DMS114 treated with DMSO at 0.1 percent for 48 hours (cell line): ENCODE measurements at regions not wholly inside any gene's neighbourhood (a gene's known extent, or its start where the extent isn't known, plus 50 kb on each side); places are given as distances from the start of the nearest gene placed in this dataset.

ENCODE experiments used
- DNase-seq: peaks from one replicate; lab custom pipeline; 2025; ENCODE audit not compliant: unreplicated experiment; lab: John Stamatoyannopoulos, UW

DNA sequence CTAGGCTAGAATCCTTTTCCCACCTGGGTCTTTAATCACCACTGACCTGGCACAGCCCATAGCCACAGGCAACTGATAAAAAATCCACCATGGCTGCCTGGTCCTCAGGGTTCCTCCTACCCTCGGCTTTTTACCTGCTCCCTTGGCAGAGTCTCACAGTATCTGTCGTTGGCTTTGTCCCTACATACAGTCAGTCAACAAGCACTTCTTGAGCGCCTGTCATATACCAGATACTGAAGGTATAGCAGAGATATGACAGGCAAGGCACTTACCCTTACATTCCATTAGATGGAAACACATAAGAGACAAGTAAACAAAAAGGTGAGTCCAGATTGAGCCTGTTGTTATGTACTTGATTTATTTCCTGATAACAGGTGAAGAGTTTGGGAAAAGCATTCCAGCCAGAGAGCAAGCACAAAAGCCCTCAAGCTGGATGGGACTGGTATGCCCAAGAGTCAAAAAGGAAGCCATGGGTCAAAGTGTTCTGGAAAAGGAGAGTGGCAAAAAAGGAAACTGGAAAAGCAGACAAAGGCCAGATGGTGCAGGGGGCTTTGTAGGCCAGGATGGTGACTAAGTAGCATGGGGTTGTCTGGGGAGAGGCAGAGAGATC, 247.0 kb downstream of the CHD9NB start:
- DNase-seq, result no peak

DNA sequence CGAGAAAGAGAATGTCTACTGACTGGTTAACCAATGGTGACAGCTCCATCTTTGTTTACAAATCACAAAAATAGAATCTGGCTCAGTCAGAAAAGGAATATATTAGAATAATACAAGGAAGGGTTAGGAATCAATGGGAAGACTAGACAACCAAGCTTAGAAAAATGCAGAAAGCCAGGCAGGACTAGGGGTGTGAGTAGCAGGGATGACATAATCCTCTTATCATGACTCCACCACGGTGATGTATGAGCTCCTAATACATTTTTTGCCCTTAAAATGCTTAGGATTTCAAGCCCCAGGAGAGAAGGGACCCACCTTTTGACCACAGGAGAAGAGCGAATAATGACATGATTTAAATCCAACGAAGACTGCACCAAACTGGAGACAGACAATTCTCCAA, 252.3 kb downstream of the CHD9NB start:
- no peak for DNase-seq

DNA sequence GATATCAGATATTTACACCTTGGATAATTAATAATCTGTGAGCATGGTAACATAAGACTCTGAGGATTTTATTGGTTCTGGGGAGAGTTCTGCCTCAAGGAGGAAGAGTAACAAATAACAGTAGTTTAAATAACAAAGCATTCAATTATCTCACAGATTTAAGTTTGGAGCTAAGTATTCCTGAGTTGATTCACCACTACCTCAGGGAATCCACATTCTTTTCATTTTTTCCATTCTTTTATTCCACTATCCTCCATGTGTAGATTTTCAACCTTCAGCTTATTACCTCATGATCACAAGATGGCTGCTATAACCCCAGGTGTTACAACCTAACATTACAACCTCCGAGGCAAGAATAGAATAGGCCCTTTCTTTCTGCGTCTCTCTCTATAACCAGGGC, 252.2 kb upstream of the TOX3 start:
- DNase-seq, result no peak

DNA sequence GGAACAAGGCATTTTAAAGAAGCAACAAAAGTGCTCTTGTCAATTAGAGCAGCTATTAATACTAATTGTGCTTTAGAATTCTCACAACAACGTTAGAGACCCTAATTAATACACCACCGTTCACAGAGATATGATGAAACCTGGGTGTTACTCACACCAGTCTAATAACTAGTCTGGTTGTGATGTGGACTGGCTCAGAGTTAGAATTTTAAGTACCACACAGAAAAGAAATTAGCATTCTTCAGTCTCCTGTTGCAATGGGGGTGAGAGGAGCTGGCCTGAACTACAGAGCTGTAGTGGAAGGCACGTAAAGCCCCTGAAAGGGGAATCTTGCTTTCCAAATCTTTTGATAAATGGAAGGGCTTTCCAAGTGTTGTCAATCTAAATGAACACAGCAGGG, 240.8 kb upstream of the TOX3 start:
- no peak for DNase-seq

DNA sequence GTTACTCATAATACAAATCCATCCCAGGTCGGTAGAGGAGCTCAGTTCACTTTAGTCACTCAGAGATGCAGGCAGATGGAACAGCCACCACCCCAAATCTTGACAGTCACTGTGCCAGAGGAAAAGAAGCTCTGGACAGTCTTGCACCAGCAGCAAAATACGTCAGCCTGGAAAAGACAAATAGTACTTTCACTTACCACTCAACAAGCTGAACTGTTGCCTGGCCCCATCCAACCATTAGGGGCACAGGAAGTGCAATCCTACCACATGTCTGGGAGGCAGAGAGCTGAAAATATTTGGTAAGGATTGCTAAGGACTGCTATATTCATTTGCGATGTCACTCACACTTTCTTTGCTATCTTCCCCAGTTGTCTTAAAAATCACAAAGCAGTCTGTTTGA, 239.1 kb upstream of the TOX3 start:
- DNase-seq, result no peak

DNA sequence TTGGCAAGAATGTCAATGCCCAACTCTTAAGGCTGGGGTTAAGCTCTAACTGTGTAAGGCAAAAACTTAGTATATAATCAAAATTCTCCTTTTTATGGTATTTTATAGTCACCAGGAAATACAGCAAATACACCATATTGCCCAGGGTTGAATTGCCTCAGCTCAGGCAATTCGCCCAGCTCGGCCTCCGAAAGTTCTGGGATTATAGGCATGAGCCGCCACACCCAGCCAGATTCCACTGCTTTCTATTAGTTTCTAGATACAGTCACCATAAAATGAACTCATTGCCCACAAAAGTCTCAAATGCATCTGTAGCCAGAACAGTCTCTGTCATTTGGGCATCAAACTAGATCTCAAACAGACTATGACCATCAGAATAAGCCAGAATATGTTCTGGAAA, 238.7 kb upstream of the TOX3 start:
- no peak for DNase-seq

DNA sequence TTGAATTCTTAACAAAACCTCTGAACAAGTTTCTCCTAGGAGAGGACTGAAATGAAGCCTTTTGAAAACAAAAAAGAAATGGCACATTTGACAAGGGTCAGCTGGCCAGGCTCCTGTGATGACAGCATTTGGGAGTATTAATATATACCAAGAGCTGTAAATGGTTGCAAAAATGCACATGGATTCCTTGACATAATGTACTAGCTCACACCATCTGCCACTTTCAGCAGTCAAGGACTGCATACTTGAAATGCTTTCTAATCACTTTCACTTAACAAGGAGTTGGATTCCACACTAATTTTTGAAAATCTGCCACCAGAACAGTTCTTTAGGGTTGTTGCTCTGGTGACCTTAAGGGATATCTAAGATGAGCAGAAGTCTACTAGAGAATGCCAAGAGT, 236.7 kb upstream of the TOX3 start:
- DNase-seq, result no peak

DNA sequence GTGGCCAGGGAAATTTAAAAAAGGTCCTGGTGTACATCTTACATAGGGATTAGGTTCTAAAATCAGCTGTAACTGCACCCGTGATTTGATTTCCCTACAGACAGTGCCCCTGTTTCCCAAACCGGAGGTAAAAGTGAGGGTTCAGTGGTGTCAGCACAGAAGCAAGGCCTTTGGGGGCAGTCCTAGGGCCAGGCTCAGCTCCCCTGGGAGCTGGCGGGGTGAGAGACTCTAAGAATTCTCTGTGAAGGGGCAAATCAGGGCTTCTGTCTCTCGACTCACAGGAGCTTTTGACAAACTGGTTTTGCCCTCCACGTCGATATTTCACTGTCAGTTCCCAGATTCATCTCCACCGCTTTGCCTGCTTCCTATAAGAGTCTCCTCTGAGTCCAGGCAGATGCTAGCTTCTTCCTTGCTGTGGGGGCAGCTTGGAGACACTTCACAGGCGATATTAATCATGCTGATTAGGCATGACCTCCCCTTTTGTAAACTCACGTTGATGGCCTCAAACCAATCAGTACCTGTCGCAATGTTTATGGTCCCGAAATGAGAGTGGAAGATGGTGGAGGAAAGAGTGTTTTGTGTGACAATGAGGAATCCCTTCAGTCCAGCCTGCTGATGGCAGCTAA, 234.2 kb upstream of the TOX3 start:
- DNase-seq, result no peak

DNA sequence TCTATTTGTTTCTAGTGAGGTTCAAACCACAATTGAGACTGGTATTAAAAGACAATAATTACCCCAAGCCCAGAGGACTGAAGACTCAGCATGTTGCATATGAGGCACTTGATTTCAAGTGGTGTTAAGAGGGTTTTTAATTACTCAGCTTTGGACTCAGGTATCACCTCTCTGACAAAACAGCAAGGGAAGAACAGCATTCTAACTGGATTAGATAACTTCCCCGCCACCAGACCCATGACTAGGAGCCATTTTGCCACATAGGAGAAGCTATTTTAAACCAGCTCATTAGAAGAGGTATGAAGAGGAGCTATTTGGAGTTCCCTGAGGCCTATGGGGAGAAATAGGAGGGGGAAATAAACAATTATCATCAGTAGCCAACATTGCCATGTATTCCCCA, 226.1 kb upstream of the TOX3 start:
- DNase-seq, result no peak

DNA sequence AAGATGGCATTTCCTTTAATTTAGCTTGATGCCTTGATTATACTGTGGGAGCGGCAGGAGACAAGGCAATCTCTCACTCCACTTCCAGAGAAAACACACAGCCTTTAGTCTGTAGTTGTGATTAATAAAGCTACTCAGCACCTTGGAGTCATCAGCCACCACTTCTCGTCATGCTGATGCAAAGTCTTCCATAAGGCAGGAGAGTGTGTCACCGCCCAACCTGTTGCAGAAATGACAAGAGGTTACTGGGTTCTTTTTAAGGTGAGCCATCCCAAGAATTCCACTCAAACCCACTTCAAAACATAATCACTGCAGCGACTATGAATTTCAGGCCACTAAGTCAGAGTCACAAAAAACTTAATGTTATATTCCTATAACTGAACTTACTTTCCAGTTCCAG, 223.9 kb upstream of the TOX3 start:
- DNase-seq, result no peak

DNA sequence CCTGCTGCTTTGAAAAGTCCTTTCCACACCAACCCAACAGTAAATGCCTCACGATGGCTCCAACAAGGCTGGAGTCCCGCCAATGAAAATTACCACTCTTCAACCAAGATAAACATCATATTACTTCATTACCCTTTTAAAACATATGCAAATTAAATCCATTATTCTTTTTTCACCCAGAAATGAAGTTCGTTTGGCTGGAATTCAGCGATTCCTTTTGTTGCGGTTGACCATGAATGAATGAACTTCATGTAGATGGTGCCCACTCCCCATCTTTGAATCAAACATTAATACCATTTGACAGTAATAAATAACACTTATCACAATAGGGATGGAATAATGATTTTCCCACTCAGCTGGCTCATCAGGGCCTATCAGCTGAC, 211.5 kb upstream of the TOX3 start:
- DNase-seq, result no peak

DNA sequence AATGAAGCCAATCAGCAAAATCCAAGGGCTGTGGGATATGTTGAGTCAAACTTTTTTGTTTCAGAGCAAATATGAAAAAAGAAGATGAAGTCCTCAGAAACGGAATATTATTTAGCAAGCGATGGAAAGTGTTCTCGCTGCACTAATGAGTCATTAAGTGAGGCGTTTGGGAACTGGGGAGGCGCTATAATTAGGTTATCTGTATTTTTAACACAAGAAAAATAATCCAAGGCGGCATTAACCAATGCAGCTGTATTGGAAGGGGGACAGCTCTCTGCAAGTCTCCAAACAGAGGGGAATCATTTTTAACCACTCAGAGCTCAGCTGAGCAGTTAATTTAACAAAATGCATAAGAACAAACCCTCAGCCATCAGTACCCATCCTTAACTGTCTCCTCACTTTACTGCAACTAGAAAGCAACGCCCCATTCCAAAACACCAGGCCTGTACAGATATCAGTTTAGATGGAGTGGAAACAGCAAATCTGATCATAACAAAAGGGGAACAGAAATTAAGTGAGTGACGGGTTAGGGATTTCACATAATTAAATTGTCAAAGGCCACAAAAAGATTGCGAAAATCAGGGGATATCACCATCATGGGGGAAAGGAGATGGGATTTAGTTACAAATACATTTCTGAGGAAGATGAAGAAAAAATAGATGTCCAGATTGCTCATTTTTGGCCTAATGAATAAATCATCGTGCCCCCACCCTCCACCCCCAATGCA, 211.0 kb upstream of the TOX3 start:
- DNase-seq, result no peak

DNA sequence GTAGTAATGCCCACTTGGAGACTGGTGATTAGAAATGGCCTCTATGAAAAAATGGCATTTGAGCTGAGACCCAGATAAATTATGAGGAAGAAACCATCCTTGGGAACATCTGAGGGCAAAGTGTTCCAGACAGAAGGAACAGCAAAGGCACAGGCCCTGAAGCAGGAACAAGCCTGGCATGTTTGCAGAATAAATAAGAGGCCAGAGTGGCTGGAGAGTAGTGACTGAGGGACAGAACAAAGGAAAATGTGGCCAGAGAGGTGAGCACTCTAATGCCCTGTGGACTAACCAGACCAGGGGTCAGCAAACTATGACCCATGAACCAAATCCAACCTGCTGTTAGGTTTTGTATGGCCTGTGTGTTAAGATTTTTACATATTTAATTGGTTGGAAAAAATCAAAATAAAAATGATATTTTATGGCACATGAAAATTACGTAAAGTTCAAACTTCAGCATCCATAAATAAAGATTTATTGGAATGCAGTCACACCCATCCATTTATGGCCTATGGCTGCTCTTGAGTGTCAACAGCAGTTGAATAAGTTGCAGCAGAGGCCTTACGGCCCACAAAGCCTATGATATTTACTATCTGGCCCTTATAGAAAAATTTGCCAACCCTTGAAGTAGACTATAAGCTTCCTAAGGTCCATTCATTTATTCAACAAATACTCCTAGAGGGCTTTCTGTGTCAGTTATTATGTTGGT, 210.0 kb upstream of the TOX3 start:
- DNase-seq, result no peak

DNA sequence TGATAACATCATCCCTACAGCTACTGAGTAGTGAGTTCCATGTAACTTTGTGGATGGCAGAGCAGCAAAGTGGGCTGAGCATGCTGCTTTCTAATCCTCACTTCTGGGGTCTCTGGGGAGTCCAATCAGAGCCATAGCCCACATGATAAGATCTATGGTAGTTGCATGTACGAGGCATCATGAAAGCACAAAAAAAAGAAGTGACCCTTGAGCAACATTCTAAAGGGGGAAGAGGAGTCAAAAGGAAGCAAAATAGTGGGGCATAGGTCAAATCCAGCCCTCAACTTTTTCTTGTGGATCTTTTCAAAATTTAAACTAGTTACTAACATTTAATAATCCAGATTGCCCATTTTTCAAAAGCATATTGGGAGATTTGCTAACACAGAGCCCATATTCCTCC, 208.5 kb upstream of the TOX3 start:
- no peak for DNase-seq

DNA sequence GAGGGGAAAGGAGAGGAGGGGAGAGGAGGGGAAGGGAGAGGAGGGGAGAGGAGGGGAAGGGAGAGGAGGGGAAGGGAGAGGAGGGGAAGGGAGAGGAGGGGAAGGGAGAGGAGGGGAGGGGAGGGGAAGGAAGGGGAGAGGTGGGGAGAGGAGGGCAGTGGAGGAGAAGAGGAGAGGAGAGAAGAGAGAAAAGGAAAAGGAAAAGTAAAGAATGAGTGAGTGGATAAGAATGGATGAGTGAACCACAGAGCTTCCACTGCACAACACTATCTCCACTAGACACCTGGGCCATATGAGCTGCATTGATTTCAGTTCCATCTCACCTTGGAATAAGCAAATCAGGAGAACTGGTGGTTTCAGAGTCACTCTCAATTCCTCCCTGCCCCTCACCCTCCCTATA, 204.1 kb upstream of the TOX3 start:
- no peak for DNase-seq

DNA sequence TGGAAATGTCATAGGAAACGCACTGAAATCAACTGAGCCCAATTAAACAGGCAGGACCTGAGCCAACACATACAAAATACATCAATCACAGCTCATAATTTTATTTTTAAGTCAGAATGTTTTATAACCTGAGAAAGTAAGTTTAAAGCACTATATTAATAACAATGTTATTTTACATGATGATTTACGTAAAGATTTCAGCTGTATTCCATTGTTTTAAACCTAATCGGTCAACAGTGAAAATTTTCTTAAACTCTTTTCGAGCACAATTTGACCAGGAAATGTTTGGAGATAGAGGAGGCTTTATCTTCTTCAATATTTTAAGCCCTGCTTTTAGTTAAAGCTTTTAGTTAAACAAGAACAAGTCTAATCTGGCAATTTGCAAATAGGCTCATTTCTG, 201.8 kb upstream of the TOX3 start:
- no peak for DNase-seq

DNA sequence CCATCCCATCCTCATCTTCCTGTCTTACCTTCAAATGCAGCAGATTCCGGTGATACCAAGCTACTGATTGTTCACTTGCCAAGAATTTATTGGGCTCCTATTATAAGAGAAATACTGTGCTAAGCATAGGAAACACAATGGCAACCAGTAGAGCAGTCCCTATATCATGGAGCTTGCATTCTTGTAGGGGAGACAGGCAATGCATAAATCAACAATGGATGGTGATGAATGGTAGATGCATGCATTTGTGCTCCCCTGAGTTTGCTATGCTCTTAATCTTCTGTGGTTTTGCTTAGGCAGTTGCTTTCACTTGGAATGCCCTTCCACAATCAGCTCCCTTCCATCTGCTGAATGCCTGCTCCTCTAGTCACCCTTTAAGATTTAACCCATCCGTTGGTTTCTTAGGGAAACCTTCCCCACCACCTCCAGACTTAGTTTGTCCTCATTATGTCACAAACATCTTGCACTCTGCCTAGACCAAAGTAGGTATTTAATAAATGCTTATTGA, 200.2 kb upstream of the TOX3 start:
- no peak for DNase-seq

DNA sequence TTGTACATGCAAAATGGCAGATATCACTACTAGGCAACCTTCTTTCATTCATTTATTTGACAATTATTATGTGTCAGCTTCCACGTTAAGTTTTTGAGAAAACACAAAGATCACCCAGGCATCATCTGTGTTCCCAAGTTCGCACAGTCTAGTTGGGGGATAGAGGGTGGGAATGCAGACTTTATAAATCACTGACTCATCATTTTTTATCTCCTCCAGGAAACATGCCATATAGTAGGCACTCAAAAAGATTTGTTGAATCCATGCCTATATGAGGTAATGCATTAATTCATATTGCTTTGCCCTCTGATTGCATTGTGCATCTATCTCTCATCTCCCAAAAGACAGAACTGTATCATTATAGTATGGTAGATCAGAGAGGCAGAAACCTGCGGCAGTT, 196.8 kb upstream of the TOX3 start:
- DNase-seq, result no peak

DNA sequence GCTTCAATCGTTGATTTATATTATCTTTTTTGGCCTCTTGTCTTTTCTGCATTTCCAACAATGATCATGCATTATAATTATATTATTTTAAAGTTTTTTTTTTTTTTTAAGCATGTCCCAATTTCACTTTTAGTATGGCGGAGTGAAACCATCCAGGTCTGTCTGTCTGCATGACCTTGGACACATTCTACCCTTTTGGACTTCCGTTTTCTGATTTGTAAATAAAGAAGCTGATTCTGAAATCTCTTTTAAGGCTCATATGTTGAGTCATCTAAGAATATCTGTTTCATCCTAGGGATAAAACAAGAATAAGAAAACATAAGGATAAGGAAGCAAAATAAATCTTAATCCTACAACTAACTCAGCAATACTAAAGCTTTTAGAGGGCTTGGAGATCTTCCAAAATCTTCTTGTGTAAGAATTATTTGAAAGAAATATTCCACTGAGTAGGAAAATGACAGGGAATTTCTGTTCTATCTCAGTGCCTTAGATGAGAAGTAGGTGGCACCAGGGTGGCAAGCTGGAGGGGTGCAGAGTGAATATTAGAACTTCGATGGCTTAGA, 195.7 kb upstream of the TOX3 start:
- no peak for DNase-seq

DNA sequence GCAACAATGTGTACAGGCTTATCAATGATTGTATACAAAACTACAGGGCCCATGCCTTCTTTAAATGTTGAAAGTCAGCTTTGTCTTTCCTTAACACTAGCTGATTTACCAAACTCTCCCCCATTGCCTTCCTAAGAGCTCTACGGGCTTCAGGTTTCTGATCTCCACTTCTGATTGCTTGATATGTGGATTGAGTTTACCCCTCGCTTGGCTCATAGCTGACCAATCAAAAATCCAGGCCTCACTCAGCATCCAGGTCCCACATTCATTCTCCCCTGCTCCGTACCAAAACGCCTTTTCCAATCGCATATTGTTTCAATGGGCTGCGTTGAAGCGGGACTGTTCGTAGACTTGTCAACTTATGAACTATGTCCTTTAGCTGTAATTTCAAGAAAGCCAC, 195.1 kb upstream of the TOX3 start:
- no peak for DNase-seq

DNA sequence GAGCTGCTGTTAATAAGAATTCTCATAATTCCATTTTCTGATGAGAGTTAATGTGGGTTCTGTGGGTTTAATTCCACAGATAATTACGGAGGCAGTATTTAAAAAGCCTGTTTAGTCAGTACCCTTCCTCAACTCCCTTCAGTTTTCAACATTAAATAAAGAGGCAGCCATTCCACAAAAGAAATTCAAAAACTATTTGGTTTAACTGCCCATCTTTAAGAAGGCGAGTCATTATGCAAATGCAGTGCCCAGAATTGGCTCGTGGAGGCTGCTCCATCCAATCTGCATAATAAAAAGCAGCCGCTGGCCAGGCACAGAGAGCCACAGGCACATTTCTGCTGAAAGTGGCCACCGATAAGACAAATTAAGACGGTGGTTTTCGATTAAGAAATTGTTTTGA, 194.4 kb upstream of the TOX3 start:
- DNase-seq, result no peak

DNA sequence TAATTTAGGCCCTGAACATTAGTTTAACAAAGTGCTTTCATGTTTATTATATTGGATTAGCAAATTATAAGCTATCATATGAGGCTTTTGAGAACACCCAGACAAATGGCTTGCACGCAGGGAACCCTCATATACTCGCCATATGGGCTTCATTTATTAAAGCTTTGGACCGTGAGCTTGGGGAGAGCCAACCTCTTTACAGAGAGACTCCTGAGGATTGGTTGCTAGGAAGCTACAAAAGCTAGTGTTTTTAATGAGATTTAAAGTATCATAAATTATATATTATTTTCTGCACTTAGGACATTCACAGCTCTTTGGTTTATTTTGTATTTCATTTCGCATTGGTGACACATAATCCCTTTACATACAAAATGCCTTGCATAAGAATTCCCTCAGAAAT, 193.8 kb upstream of the TOX3 start:
- DNase-seq, result no peak
